ENCODE measurements at regions not wholly inside any gene's neighbourhood (a gene's known extent, or its start where the extent isn't known, plus 50 kb on each side); places are given as distances from the start of the nearest gene placed in this dataset.

DNA sequence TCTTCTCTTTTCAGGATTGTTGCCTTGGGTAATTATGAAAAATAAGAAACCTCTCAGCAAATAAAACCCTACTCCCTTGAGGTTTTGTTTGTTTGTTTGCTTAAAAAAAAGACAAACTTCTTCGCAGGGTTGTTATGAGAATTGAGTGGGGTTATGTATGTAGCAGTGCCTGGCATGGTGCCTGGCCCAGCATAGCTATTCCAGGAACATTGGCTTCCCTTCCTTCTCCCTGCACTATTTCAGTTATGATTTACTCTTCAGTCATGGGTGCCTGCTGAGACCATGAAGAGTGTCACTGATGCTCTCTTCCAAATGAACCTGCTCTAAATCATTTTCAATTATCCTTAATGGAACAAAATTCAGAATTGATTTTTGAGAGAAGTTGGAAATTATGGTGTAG is 283.5 kb upstream of the ROPN1 start:
- Histone ChIP-seq H3K9ac (no peak overlapping the region), H3K36me3 (ENCODE audit: insufficient read depth) (no peaks in the 10 kb centered on the region), H4K20me1 (ENCODE audit: insufficient read depth) (no peaks in the 10 kb centered on the region), H3K27me3 (ENCODE audit: insufficient read depth, low read depth) (no peaks in the 10 kb centered on the region), H3K4me1 (ENCODE audit: low read depth, poor library complexity, severe bottlenecking) (no peaks in the 10 kb centered on the region), H3K79me2 (ENCODE audit: insufficient read depth, low read depth) (no peaks in the 10 kb centered on the region), H3K4me2 (no peak overlapping the region), H3K27ac (no peak overlapping the region), H2AFZ (ENCODE audit: low read depth) (no peak overlapping the region), H3K4me3 (IDR thresholded peaks at IDR 0.05; ENCODE audit: insufficient read depth, low read depth, low read length) (no peak overlapping the region)
- TF ChIP-seq, protein P1, sequence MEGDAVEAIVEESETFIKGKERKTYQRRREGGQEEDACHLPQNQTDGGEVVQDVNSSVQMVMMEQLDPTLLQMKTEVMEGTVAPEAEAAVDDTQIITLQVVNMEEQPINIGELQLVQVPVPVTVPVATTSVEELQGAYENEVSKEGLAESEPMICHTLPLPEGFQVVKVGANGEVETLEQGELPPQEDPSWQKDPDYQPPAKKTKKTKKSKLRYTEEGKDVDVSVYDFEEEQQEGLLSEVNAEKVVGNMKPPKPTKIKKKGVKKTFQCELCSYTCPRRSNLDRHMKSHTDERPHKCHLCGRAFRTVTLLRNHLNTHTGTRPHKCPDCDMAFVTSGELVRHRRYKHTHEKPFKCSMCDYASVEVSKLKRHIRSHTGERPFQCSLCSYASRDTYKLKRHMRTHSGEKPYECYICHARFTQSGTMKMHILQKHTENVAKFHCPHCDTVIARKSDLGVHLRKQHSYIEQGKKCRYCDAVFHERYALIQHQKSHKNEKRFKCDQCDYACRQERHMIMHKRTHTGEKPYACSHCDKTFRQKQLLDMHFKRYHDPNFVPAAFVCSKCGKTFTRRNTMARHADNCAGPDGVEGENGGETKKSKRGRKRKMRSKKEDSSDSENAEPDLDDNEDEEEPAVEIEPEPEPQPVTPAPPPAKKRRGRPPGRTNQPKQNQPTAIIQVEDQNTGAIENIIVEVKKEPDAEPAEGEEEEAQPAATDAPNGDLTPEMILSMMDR (conservative IDR thresholded peaks at IDR 0.05; ENCODE audit: low read depth, low read length), result no peak

DNA sequence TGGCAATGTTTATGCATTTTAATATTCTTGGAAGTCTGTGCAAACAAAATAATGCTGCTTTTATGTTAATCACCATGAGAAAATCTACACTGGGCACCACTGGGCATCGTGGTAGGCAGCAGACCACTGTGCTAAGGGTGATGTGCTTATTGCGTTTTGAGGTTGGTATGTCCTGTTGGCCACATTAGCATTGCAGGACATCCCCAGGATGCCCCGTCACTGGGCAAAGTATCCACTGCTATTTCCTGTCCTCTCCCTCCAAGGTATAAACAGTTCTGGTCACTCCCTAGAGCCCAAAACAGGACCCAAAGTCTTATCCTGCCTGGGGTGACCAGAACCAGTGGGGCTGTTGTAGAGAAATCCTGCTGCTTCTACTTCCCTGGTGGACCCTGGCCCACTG is 284.2 kb upstream of the ROPN1 start:
- Histone ChIP-seq H2AFZ (ENCODE audit: low read depth) (no peak overlapping the region), H3K9ac (no peak overlapping the region), H3K27me3 (ENCODE audit: insufficient read depth, low read depth) (no peaks in the 10 kb centered on the region), H3K36me3 (ENCODE audit: insufficient read depth) (no peaks in the 10 kb centered on the region), H3K27ac (no peak overlapping the region), H4K20me1 (ENCODE audit: insufficient read depth) (no peaks in the 10 kb centered on the region), H3K4me2 (no peak overlapping the region), H3K79me2 (ENCODE audit: insufficient read depth, low read depth) (no peaks in the 10 kb centered on the region), H3K4me3 (IDR thresholded peaks at IDR 0.05; ENCODE audit: insufficient read depth, low read depth, low read length) (no peak overlapping the region), H3K4me1 (ENCODE audit: low read depth, poor library complexity, severe bottlenecking) (no peaks in the 10 kb centered on the region)
- TF ChIP-seq, protein P1 (conservative IDR thresholded peaks at IDR 0.05; ENCODE audit: low read depth, low read length), result no peak

DNA sequence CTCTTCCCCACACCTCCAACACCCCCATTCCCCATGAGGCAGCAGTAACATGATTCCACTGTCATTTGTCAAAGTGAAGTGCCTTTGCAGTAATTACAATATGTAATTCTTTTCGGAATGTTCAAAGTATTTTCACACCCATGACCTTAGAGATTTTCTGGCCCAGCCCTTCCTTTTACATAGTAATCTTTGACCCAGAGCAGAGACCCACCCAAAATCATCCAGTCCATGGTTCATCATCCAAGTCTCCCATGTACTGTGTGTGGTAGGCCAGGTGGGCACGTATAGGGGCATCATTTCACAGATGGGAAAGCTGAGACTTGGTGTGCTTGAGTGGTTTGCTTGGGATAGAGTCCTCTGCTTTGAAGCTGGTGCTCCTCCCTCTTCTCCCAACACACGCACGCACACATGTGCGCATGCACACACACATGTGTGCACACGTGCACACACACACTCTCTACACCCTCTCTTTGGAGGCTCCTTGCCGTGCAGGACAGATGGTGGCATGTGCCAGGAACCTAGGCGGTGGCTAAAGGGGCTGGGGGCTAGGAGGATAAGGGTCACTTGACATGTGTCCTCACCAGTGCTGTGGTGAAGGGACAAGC is 284.7 kb upstream of the ROPN1 start:
- no peaks in the 10 kb centered on the region for H4K20me1 ChIP-seq (ENCODE audit: insufficient read depth)
- no peaks in the 10 kb centered on the region for H3K27me3 ChIP-seq (ENCODE audit: insufficient read depth, low read depth)
- no peaks in the 10 kb centered on the region for H3K36me3 ChIP-seq (ENCODE audit: insufficient read depth)
- no peaks in the 10 kb centered on the region for H3K4me1 ChIP-seq (ENCODE audit: low read depth, poor library complexity, severe bottlenecking)
- no peak overlapping the region for H3K27ac ChIP-seq
- H3K4me2 ChIP-seq, result no peak overlapping the region
- TF ChIP-seq, protein P1 (conservative IDR thresholded peaks at IDR 0.05; ENCODE audit: low read depth, low read length), result no peak
- no peaks in the 10 kb centered on the region for H3K79me2 ChIP-seq (ENCODE audit: insufficient read depth, low read depth)
- H3K4me3 ChIP-seq (IDR thresholded peaks at IDR 0.05; ENCODE audit: insufficient read depth, low read depth, low read length), result no peak overlapping the region
- no peak overlapping the region for H2AFZ ChIP-seq (ENCODE audit: low read depth)
- H3K9ac ChIP-seq, result no peak overlapping the region

DNA sequence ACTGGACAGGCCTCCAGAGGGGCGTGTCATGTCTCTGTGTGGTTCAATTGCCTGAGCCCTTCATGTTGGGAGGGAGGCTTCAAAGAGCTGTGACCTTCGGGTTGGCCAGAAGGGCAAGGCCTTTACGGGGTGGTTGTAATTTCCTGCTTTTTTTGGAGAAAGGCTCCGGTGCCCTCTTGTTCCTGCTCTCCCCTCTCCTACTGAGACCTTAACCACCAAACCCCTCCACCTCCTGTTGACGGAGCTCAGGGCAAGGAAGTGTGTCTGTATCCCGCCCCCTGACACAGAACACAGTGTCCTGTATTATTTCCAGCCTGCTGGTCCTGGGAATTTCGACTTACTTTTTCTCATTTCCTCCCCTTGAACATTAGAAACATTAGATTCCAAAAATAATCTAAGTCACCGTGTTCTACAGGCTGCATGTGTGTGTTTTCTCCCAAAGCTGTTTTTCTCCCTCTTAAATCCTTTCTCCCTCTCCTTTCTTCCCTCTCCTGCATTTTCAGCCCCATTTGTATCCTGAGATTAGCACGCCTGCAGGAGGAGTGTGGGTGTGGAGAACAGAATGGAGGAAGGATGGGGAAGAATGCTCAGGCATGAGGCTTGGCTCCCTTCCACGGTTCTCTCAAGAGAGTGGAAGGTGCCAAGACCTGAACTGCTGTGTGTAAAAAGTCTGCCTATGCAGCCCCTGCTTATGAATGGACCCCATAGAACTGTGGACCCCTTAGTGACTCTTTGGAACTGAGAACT is 285.4 kb upstream of the ROPN1 start:
- H4K20me1 ChIP-seq (ENCODE audit: insufficient read depth), result no peaks in the 10 kb centered on the region
- H3K4me1 ChIP-seq (ENCODE audit: low read depth, poor library complexity, severe bottlenecking), result no peaks in the 10 kb centered on the region
- H3K4me3 ChIP-seq (IDR thresholded peaks at IDR 0.05; ENCODE audit: insufficient read depth, low read depth, low read length), result no peak overlapping the region
- H3K27me3 ChIP-seq (ENCODE audit: insufficient read depth, low read depth), result no peaks in the 10 kb centered on the region
- H2AFZ ChIP-seq (ENCODE audit: low read depth), result no peak overlapping the region
- TF ChIP-seq, protein P1 (conservative IDR thresholded peaks at IDR 0.05; ENCODE audit: low read depth, low read length), result no peak
- no peak overlapping the region for H3K4me2 ChIP-seq
- H3K36me3 ChIP-seq (ENCODE audit: insufficient read depth), result no peaks in the 10 kb centered on the region
- H3K27ac ChIP-seq, result no peak overlapping the region
- no peak overlapping the region for H3K9ac ChIP-seq
- H3K79me2 ChIP-seq (ENCODE audit: insufficient read depth, low read depth), result no peaks in the 10 kb centered on the region

All from KMS-11 (cell line).